ENCODE measurements at regions not wholly inside any gene's neighbourhood (a gene's known extent, or its start where the extent isn't known, plus 50 kb on each side); places are given as distances from the start of the nearest gene placed in this dataset.
A peak's percentile ranks its signal among the peaks of the same experiment; 100 is the strongest.
"Not testable (repeated sequence)": the region's sequence is repeated elsewhere in the genome, so short reads cannot be mapped to it uniquely, and the experiment has no call there.

GRCh38 chrX:74251006-74251930 lies 52.7 kb upstream of the ZCCHC13 start:
- DNase-seq: peak; percentile 67 to 84

- no peak for DNase-seq
Observed at GRCh38 chrX:74250574-74250973, 53.4 kb upstream of the ZCCHC13 start.

DNA sequence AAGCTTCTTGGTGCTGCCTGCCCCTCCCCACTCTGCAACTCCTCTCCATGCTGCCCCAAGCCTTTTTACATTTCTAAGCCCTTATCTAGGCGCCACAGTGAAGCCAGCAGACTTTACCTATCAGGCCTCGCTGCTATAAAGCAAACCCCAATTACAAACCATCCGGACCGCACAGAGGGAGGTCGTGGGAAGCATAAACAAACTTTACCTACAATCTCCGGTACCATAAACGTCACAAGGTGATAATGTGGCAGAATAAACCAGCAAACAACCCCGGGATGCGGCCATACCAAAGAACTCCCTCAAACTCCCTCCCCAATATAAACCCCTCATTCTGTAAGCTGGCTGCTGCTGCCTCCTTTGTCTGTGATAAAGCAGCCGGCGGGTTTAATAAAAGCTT lies 54.0 kb upstream of the ZCCHC13 start:
- no peak for DNase-seq

DNA sequence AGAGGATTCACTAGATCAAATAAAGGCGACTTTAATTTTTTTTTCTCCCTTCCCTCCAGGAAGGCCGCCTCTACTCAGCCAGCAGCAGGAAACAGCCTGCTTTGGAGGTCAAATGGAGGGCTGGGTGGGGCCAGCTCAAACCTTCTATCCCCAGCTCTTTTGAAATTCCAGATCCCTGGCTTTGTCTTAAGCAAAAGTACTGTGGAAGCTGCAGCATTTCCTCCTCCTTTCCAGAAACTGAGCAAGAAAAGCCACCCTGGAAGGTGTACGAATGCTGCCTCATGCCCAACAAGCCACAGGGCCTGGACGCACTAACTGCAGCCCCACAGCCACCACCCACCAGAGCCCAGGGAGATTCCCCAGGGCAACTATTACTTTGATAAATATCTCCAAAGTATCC lies 55.1 kb upstream of the ZCCHC13 start:
- no peak for DNase-seq

- peak; percentile 25 to 56 for DNase-seq
Observed at GRCh38 chrX:74246524-74246923, 57.5 kb upstream of the ZCCHC13 start.

DNA sequence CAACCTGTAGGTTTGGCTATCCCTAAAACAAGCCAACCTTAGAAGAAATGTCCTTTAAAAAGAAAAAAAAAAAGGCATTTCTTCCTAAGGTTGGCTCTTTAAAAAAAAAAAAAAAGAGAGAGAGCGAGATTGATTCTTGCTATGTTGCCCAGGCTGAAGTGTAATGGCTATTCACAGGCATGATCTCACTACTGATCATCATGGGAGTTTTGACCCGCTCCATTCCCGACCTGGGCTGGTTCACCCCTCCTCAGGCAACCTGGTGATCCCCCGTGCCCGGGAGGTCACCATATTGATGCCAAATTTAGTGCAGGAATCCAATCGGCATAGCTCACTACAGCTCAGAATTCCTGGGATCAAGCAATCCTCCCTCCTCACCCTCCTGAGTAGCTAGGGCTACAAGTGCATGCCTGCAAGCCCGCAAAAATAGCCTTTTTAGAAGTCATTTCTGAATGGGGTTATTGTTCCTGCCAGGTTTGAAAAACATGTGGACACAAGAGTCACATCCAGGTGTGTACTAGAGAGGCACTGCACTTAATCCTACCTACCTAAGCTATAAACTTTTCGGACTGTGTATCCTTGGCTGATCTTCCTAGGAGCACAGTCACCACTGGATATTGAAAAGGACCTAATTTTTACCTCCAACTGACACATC lies 61.4 kb upstream of the ZCCHC13 start:
- DNase-seq: no peak

- DNase-seq: no peak
Observed at GRCh38 chrX:74242050-74242449, 61.9 kb upstream of the ZCCHC13 start.

DNA sequence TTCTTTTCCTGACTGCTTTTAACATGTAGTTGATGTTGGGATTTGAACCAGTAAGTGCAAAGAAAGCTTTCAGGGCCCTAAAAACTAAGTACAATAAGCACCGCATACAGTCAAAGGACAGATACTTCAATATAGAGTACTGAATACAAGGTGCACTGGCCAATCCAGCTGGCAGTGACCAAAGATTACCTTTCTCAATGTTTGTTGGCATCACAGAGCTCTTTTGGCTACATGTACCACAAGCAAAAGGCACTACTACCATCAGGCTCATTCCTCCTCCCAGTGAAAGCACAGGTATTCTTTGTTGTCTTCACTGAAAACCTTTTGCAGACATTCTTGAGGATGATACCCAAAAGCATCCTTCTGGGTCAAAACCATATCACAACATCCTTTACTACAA lies 65.2 kb upstream of the ZCCHC13 start:
- no peak for DNase-seq

DNA sequence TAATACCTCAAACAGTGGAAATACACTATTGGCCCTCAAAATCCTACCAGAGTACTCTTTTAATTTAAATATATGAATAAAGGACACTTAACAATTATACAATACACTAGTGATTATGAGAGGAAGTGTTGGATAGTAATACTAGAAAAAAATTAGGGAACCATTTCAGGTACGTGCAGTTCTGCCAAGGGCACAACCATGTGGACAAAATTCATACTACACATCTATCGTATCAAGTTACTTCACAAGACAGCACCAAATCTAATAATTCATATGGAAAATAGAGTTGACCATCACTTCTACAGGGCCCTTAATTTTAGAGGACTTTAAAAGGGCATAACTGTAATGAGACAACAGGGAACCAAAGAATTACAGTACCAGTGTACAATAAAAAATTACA lies 69.2 kb upstream of the ZCCHC13 start:
- peak in 1 of 2 donors; percentile 28 for DNase-seq

- DNase-seq: peak in 1 of 2 donors; percentile 21
Observed at GRCh38 chrX:74232859-74233258, 71.1 kb upstream of the ZCCHC13 start.

- DNase-seq: no peak
Observed at GRCh38 chrX:74231625-74232024, 72.4 kb upstream of the ZCCHC13 start.

GRCh38 chrX:74230094-74230493 lies 73.9 kb upstream of the ZCCHC13 start:
- no peak for DNase-seq

- no peak for DNase-seq
Observed at GRCh38 chrX:74225111-74225510, 78.9 kb upstream of the ZCCHC13 start.

DNA sequence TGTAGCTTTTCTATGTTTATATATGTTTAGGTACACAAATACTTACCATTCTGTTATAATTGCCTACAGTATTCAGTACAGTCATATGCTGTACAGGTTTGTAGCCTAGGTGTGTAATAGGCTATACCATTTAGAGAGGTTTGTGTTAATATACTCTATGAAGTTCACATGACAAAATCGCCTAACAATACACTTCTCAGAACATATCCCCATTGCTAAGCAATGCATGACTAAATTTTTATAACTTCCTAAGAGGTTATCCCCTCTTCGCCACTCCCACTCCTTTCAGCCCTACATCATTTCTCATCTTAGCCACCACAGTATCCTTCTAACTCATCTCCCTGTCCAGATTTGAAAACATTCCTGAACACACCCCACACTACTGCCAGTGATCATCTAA lies 83.7 kb upstream of the ZCCHC13 start:
- no peak for DNase-seq

DNA sequence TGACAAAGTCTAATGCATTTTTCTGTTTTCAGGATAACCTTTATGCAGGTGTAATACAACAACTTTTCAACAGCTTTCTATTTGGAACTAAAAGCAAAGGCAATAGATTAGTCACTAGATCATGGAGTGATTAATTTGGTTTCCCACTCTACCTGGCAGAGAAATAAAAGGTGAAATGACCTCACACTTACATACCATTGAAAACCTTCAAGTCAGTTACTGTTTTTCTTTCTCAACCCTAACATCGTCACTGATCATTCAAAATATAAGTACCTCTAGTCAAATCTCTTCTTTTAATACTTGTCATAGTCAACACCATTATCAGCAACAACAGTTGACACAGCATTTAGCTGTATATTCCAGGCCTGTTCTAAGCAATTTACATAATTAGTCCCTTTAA lies 85.1 kb upstream of the ZCCHC13 start:
- DNase-seq: no peak

- DNase-seq: no peak
Observed at GRCh38 chrX:74216421-74216820, 87.6 kb upstream of the ZCCHC13 start.

DNA sequence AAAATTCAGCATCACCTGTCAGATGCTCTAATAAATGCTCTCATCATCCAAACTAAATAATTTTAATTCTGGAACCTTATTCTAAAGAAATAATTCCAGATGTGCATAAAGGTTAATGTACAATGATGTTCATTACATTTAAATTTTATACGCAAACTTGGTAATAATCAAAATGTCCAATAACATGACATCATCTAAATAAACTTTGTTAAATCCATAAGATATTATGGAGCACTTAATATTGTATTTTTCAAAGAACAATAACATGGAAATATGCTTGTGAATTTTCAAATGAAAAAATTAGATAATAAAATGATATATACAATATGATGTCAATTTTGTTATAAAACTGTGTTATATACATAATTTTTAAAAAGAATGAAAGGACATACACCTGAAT lies 92.1 kb upstream of the ZCCHC13 start:
- no peak for DNase-seq

- no peak for DNase-seq
Observed at GRCh38 chrX:74207539-74207938, 96.4 kb upstream of the ZCCHC13 start.

DNA sequence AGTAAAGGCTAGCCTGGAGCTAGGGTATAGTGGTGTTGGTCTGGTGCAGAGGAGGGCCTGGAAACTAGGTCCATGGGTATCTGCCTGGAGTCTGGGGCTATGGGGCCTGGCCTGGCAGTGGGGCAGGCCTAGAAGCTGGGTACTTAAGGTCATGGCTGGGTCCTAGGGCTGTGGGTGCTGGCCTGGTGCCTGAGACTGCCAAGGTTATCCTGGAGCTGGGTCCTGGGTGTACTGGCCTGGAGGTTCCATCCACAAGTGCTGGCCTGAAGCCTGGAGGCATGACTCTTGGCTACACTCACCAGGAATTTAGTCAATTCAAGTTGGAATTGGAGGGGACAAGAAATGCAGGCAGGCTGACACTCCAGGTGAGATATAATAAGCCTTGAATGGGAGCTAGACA lies 108.4 kb upstream of the ZCCHC13 start:
- no peak for DNase-seq

GRCh38 chrX:74195120-74195519 lies 108.9 kb upstream of the ZCCHC13 start:
- no peak for DNase-seq

DNA sequence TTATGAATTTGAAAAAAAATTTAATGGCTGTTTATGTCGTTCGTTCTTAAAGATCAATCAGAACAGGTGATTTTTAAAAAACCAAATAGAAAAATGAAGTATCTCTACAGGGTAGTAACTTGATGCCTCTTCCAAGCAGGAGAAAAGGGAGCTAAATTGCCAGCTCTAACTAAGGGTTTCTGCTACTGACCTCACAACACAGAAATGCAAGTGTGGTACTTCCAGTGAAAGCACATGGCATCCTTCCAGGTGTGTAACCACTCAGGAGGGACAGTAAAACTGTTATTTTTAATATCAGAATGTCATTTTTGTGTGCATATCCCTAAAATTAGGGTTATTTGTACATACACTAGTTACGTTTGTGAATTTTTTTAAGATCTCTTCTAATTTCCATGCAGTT lies 116.8 kb upstream of the ZCCHC13 start:
- DNase-seq: no peak

GRCh38 chrX:74183047-74183446 lies 120.9 kb upstream of the ZCCHC13 start:
- not testable (repeated sequence) for DNase-seq

- DNase-seq: not testable (repeated sequence)
Observed at GRCh38 chrX:74181976-74182375, 122.0 kb upstream of the ZCCHC13 start.

GRCh38 chrX:74180716-74181115 lies 123.3 kb upstream of the ZCCHC13 start:
- DNase-seq: no peak
